ENCODE measurements at regions not wholly inside any gene's neighbourhood (a gene's known extent, or its start where the extent isn't known, plus 50 kb on each side); places are given as distances from the start of the nearest gene placed in this dataset.

- no peak for DNase-seq
Observed at GRCh38 chr12:127300753-127301152, 966.2 kb upstream of the TMEM132C start.

GRCh38 chr12:127301876-127302275, 965.1 kb upstream of the TMEM132C start:
- DNase-seq = no peak

DNA sequence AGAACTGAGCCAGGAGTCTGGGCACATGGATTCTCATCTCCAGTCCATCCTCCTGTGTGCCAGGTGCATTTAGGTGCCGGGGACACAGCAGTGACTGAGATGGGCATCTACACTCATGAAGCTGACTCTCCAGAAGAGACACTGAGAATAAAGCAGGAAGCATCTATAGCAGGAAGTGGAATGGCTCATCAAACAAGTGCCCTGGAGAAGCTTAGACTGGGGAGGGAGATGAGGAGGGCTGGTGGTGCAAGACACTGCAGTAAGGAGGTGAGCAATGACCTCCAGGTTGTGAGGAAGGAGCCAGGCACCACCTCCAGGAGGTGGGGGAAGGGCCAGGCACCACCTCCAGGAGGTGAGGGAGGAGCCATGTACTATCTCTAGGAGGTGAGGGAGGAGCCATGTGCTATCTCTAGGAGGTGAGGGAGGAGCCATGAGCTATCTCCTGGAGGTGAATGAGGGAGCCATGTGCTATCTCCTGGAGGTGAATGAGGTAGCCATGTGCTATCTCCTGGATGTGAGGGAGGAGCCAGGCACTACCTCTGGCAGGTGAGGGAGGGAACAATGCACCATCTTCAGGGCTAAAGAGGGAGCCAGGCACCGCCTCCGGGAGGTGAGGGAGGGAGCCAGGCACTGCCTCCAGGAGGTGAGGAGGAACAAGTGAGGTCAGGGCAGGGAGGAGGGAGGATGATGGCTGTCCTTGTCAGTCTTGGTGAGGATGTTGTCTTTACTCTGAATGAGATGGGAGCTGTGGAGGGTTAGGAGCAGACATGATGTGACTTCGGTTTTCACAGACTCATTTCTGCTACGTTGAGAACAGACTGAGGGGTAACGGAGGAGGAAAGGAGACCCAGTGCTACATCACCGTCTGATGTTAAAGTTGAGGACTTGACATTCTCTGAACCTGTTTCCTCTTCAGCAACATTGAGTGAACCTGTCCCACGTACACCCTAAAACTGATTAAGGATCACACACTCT, 961.9 kb upstream of the TMEM132C start:
- DNase-seq = no peak

DNA sequence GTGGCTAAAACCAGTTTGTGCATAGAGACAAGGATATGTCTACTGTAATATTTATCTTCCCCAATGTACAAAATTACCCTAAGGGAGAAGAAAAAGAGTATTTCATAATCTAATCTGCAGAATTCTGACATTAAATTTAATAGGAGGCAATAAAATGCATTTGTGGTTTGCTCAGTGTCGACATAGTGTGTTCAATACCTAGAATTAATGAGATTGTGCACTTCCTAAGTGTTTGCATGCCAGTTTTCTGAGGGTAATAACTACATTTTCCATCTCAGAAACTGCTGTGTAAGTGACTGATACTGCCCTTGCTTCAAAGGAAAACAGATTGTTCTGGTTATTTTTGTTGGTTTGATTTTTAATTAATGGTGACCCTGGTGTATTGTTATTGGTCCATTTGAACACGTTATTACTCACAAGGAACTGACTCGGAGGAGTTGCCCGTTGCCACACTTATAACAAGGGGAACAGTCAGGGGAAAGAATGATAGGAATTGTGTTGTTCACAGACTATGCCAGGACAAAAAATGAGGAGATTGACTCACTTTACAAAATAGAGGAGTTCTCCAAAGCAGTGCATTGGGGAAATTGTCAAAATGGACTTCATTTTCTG, 960.3 kb upstream of the TMEM132C start:
- no peak for DNase-seq

DNA sequence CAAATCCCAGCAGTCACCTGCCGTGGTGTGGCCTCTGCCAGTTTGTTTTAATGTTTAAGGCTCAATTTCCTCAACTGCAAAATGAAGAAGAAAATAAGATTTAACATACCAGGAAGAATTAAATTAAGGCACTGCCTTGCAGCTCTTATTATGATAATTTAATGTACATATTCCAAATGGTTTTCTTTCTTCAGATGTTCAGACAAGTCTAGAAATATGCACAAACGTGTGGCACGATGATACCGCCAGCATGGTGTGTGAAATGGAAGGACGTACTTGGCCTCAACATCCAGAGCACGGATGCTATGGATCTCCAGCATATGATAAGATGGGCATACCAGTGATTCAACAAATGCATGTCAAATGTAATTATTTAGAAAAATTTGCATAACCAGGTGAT, 959.4 kb upstream of the TMEM132C start:
- no peak for DNase-seq

- DNase-seq = no peak
Observed at GRCh38 chr12:127308148-127308547, 958.8 kb upstream of the TMEM132C start.

GRCh38 chr12:127310548-127310947, 956.4 kb upstream of the TMEM132C start:
- DNase-seq = no peak

DNA sequence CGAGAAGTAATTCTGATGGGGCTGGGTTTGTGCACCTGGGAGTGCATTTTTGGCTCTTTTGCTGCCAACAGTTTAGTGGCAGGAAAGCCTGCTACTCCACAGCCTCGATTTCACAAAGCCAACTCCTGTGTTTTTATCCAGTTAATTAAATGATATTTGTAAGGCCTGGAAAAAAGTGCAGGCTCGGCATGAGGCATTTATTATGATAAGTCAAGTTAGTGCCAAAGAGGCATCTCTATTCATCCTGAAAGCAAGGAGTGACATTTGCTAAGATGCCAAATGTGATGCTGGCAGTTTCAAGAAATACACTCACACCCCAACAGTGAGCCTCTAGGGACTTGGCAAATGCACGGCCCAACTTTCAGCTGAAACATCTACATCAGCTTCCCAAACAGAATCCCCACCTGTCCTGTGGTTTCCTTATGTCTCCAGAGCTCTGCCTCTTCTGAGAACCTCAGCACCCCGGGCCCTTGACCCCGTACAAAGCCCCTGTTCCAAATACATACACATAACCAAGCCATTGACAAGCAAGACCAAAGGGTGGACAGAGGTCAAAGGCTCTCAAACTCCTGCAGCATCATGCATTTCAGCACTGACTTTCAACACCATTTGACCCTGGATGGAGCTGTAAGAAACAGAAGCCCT, 955.1 kb upstream of the TMEM132C start:
- no peak for DNase-seq

DNA sequence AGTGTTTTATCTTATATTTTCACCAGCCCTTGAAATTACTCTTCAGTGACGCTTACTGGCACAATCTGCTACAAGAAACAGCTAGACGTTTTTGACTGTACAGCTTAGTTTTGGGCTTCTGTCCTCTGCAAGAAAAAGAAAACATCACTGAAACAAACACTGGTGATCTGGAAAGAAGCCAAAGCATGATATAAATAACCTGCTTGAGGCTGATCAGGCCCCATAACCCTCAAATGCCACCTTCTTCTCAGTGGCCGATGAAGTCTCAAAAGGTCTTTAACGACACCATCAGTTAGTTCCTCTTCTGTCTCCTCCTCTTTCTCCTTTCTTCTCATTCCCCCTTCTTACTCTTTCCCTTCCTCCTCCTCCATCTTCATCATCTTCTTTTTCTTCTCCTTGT, 942.3 kb upstream of the TMEM132C start:
- no peak for DNase-seq

GRCh38 chr12:127327986-127328385, 939.0 kb upstream of the TMEM132C start:
- DNase-seq = no peak

DNA sequence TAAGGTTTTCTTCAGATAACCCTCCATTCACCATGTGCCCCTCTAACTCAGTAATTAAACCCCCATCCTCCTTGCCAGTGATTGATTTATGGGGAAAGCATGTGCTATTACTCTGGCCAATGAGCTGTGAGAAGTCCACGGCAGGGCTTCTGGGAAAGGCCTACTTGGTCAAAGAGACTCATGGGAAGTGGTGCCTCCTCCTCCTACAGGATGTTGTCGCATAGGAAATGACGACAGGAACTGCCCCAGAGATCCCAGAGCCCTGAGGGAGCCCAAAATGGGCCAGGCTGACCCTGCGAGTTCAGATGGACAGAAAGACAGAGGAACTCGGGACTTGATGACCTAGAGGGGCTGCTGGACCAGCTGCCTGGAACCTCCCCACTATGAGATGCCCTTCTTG, 938.1 kb upstream of the TMEM132C start:
- DNase-seq = no peak

GRCh38 chr12:127334365-127334764, 932.6 kb upstream of the TMEM132C start:
- DNase-seq = no peak

- no peak for DNase-seq
Observed at GRCh38 chr12:127334912-127335644, 931.9 kb upstream of the TMEM132C start.

DNA sequence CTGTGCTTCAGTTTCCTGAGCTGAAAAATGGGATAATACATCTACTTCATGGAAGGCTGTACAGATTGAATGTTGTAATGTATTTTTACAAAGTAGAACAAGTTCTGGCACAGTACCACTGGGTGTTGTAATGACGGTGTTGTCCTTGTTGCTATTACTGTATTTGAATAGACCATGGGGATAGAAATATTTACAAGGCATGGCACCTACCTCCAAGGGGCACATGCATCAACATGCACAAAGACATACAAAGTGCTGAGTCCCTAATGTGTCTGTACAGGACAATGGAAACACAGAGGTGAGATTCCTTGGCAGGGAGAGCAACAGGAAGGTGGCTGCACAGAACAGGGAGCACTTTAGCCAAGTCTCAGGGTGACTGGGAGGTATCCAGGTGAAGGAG, 930.6 kb upstream of the TMEM132C start:
- DNase-seq = no peak

DNA sequence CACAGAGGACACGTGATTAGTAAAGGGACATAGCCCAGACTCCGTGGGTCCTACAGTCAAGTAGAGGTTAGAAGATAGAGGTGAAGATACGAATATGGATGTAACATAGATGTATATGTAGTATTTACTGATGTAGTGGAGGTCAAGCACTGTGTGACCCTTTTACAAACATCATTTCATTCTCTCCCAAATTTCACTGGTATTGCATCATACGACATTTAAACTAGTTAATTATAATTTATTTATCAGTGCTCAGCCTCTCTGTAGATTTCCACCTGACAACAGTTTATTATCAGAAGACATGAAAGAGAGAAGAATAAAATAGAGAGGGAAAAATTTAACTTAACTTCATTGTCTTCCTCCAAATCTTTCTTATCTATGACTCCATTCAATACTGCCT, 927.9 kb upstream of the TMEM132C start:
- DNase-seq = no peak

- no peak for DNase-seq
Observed at GRCh38 chr12:127340381-127340780, 926.6 kb upstream of the TMEM132C start.

DNA sequence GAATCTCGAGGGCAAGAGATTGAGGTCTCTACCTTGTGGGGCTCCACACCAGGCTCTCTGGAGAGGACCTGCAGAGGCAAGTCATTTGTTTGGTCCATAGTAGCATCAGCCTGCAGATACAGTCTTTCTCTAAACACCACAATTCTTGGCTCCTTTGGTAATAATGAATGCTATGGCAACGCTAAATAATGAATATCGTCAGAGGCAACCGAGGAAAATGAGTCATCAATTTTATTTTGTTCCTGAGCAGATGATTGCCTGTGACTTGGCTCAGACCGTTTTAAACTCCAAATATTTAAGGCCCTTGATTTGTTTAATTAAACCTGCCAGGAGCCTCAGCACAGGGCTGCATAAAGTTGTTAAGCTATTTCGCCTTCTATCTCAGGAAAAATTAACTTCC, 924.1 kb upstream of the TMEM132C start:
- DNase-seq = no peak

DNA sequence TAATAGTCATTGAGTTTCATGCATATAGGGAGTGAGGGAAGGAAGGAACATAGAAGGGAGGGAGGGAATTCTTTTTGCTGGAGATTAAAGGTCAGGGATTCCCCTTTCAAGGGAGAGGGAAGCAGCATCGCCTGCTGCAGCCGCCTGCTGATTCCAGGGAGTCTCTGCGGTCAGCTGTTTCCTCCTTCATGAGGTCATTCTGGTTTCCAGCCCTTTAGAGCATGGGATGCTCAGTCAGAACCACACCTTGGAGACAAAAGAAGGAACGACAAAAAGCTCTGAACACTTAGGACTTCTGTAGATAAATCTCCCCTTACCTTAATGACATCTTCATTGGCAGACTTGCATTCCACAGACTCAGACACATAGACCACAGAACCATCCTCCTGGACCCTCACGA, 923.0 kb upstream of the TMEM132C start:
- no peak for DNase-seq

GRCh38 chr12:127351481-127352010, 915.4 kb upstream of the TMEM132C start:
- no peak for DNase-seq

GRCh38 chr12:127355061-127355841, 911.7 kb upstream of the TMEM132C start:
- no peak for DNase-seq

DNA sequence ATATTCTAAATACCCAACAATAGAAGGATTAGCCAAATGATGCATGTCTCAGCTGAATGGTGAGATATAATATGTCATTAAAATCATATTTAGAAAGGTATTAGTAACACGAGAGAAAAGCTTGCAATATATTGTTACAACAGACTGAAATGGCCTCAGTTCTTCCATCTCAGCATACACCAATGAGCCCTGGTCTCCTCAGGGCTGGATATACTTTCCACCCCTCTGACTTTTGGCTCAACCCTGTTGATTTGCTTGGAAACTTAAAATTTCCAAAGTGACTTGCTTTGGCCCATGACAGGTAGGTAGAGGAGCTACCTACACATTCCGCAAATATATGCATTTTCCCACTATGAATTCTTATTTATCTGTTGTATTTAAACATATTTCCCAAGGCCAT, 908.1 kb upstream of the TMEM132C start:
- no peak for DNase-seq

DNA sequence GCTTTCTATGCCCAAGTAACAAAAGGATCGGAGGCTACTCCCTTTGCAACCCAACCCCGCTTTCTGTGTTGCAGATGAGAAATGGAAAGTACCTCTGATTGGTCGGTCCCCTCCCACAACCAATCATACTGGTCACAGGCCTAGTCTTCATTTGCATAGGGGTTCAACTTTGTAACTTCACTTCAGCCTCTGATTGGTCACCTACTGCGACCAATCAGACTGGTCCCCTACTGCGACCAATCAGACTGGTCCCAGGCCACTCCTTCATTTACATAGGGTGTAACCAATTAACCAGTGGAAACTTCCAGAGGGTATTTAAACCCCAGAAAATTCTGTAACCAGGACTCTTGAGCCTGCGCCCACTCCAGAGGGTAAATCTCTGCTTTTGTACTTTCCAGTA, 906.4 kb upstream of the TMEM132C start:
- DNase-seq = no peak

Data from stimulated activated CD4-positive, alpha-beta T cell treated with anti-CD3 and anti-CD28 coated beads, Interleukin-2, amount 100 ng/mL, for 24 hours (primary cell).